Cardiac muscle cell (in vitro differentiated cells and primary cell): ENCODE measurements at regions not wholly inside any gene's neighbourhood (a gene's known extent, or its start where the extent isn't known, plus 50 kb on each side); places are given as distances from the start of the nearest gene placed in this dataset.

Experiments used
- DNase-seq, 2 donors: peaks; one replicate each; pipeline versions ENCODE4 v3.0.0 to v3.0.0-alpha.2; 2010 to 2017; ENCODE audit warnings: low read depth in 1 of 2, low spot score in 1 of 2
- H3K27ac ChIP-seq: fragments of 200-600 bp; sonication (generic); 2 replicates; pipeline ENCODE4 v1.5.1; 2016
- H3K27me3 ChIP-seq: fragments of 200-600 bp; sonication (generic); 2 replicates; pipeline ENCODE4 v1.6.0; 2016; ENCODE audit warnings: control low read depth
- H3K36me3 ChIP-seq: fragments of 200-600 bp; sonication (generic); 2 replicates; pipeline ENCODE4 v1.5.1; 2016; ENCODE audit warnings: control low read depth
- H3K4me1 ChIP-seq: fragments of 200-600 bp; sonication (generic); 2 replicates; pipeline ENCODE4 v1.8.1; 2017; ENCODE audit warnings: low read depth, mild to moderate bottlenecking, mixed run types
- H3K4me3 ChIP-seq: fragments of 200-600 bp; sonication (generic); 2 replicates; pipeline ENCODE4 v1.5.1; 2016; ENCODE audit warnings: mild to moderate bottlenecking
- H3K9me3 ChIP-seq: fragments of 200-600 bp; sonication (generic); 2 replicates; pipeline ENCODE4 v1.5.1; 2017; ENCODE audit warnings: low read depth, mild to moderate bottlenecking, control low read depth
- CTCF ChIP-seq: IDR thresholded peaks from 2 replicates; pipeline ENCODE4 v1.5.1; 2012; ENCODE audit warnings: low read depth, mild to moderate bottlenecking, low read length

DNA sequence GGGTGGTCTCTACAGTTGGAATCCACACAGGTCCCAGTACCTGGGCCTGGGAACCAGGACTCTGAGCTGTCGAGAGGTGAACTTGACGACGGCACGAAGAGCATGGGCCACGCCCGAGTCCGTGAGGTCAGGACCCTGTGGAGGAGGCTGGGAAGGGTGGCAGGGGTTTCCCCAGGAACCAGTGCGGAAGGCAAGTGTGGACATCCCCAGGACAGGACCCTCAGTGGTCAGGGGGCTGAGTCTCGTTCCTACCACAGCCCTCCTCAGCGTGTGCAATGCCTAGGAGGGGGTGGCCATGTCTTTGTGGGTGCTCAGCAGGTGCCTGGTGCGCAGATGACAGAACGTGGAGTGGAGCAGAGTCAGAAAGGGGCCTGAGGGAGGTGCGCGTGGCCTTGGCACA is 335.6 kb upstream of the SALL3 start:
- Histone ChIP-seq H3K4me1 (no peaks in the 10 kb centered on the region), H3K9me3 (no peaks in the 10 kb centered on the region), H3K4me3 (no peak overlapping the region), H3K36me3 (no peaks in the 10 kb centered on the region), H3K27ac (no peak overlapping the region), H3K27me3 (no peaks in the 10 kb centered on the region)
- TF ChIP-seq CTCF = no peak
- DNase-seq = no peak

- no peak for TF ChIP-seq CTCF
- Histone ChIP-seq H3K36me3 (no peaks in the 10 kb centered on the region), H3K9me3 (no peaks in the 10 kb centered on the region), H3K4me1 (no peaks in the 10 kb centered on the region), H3K4me3 (no peak overlapping the region), H3K27me3 (no peaks in the 10 kb centered on the region), H3K27ac (no peak overlapping the region)
- no peak for DNase-seq
These were observed 334.4 kb upstream of the SALL3 start for GRCh38 chr18:78645216-78645615.

DNA sequence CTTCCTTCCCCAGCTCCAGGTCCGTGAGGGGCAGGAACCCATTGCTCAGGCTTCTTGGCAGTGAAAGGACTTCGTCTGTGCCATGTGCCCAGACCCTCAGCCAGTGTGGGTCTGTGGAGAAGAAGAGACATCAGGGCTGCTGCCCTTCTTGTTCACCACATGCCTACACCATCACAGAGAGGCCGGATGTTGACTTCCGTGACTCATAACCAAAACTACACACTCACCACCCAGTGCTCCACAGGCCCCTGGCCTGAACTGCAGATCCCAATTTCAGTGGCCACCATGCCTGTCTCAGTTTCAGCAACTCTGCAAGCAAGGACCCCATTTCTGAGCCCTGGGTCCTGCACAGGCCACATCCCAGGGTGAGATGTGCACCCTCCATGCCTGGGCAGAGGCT is 332.6 kb upstream of the SALL3 start:
- no peaks in the 10 kb centered on the region for H3K36me3 ChIP-seq
- no peaks in the 10 kb centered on the region for H3K4me1 ChIP-seq
- no peaks in the 10 kb centered on the region for H3K27me3 ChIP-seq
- TF ChIP-seq CTCF = no peak
- no peak for DNase-seq
- no peak overlapping the region for H3K27ac ChIP-seq
- H3K4me3 ChIP-seq = no peak overlapping the region
- no peaks in the 10 kb centered on the region for H3K9me3 ChIP-seq

DNA sequence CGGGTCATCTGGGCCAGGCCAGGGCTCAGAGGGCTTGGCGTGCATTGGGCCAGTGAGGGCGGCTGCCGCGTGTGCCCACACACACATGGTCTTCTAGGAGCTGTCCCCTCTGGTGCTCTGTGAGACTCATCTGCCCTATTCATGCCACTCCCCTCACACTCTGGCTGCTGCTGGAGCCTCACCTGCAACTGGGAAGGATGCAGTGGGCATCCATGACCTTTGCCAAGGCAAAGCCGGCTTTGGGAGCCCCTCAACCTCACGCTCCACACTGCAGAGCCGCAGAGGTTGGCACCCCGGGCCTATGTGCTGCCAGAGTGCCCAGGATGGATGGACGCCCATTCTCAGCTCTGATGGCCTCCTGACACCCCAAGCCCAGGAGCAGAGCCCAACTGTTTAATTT is 330.2 kb upstream of the SALL3 start:
- DNase-seq = no peak
- Histone ChIP-seq H3K27me3 (no peaks in the 10 kb centered on the region), H3K27ac (no peak overlapping the region), H3K36me3 (no peaks in the 10 kb centered on the region), H3K9me3 (no peaks in the 10 kb centered on the region), H3K4me1 (no peaks in the 10 kb centered on the region), H3K4me3 (no peak overlapping the region)
- no peak for TF ChIP-seq CTCF

GRCh38 chr18:78650926-78651325 is 328.7 kb upstream of the SALL3 start:
- Histone ChIP-seq H3K27me3 (no peaks in the 10 kb centered on the region), H3K36me3 (no peaks in the 10 kb centered on the region), H3K27ac (no peak overlapping the region), H3K9me3 (no peaks in the 10 kb centered on the region), H3K4me3 (no peak overlapping the region), H3K4me1 (no peaks in the 10 kb centered on the region)
- TF ChIP-seq CTCF = no peak
- DNase-seq = no peak

DNA sequence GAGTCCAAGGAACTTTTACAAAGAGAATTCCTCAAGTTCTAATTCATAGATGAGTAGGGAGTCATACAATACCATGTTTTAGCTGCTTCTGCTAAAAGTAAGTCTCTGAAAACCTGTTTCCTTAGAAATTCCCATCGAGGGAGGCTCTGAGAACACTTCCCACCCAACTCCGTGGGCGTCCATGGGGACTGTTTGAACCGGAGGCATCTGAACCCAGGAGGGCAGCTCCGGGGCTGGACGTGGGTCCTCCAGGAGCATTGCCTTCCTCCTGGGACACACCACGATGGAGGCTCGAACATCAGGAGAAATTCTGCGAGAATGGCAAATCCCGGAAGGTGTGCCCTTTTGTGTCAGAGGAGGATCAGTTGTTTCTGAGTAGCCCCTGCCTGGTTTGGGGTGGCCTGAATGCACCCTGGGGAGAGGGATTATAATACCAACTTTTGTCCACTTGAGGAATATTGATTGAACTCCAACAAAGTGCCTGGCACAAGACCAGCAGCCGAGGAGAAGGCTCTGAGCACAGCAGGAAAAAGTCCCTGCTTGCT is 327.5 kb upstream of the SALL3 start:
- no peaks in the 10 kb centered on the region for H3K4me1 ChIP-seq
- no peak overlapping the region for H3K27ac ChIP-seq
- no peak overlapping the region for H3K4me3 ChIP-seq
- TF ChIP-seq CTCF = no peak
- no peaks in the 10 kb centered on the region for H3K36me3 ChIP-seq
- DNase-seq = no peak
- no peaks in the 10 kb centered on the region for H3K27me3 ChIP-seq
- no peaks in the 10 kb centered on the region for H3K9me3 ChIP-seq
